ENCODE measurements at regions not wholly inside any gene's neighbourhood (a gene's known extent, or its start where the extent isn't known, plus 50 kb on each side); places are given as distances from the start of the nearest gene placed in this dataset.

GRCh38 chr10:81136261-81136660 is 598.6 kb downstream of the SH2D4B start (continued):
- TF ChIP-seq KIAA2018 (CRISPR knock-in tag; IDR thresholded peaks at IDR 0.05; ENCODE audit: borderline replicate concordance) (no peak), ZNF761 (CRISPR knock-in tag; conservative IDR thresholded peaks at IDR 0.05) (no peak), STAT5B (CRISPR knock-in tag; IDR thresholded peaks at IDR 0.05) (no peak), SKI (IDR thresholded peaks at IDR 0.05; ENCODE audit: partially characterized antibody) (no peak)

GRCh38 chr10:81145975-81146374 is 608.3 kb downstream of the SH2D4B start:
- Histone ChIP-seq H3K27ac (ENCODE audit: extremely low read length, insufficient read depth, low read length) (no peak overlapping the region), H3K4me2 (ENCODE audit: low read depth, low read length) (no peak overlapping the region), H3K9ac (ENCODE audit: insufficient read depth, low read depth, low read length) (no peak overlapping the region), H3K27me3 (ENCODE audit: control insufficient read depth in 1 of 2, insufficient read depth in 2 of 2, low read length in 2 of 2) (no peaks in the 10 kb centered on the region), H3K4me3 (replicated peaks in 1 of 3; ENCODE audit: insufficient read depth in 1 of 3, low read depth in 2 of 3, low read length in 3 of 3) (no peak overlapping the region), H3K4me1 (ENCODE audit: insufficient read depth, low read length) (no peaks in the 10 kb centered on the region), H3K36me3 (replicated peaks in 1 of 2; ENCODE audit: control insufficient read depth in 1 of 2, insufficient read depth in 2 of 2, low read length in 2 of 2) (no peaks in the 10 kb centered on the region), H4K20me1 (ENCODE audit: insufficient read depth, low read length) (no peaks in the 10 kb centered on the region), H3K9me3 (ENCODE audit: low read length) (peaks cover 6% of the 10 kb centered on the region; the same call in 1 of the 2 replicates), H3K79me2 (ENCODE audit: insufficient read depth, low read length) (no peaks in the 10 kb centered on the region), H2AFZ (ENCODE audit: low read length) (no peak overlapping the region)
- no peak for DNase-seq (ENCODE audit: low spot score)
- 29% methylated on average over 8 of the region's 8 CpGs for WGBS (ENCODE audit: low lambda C conversion rate)
- ChIA-PET CTCF (ENCODE audit: low intra/inter-chr PET ratio, low total read pairs) (no interaction called here), POLR2A (no interaction called here)
- BruUV-seq (replicated peaks), result no TSS peak
- intact Hi-C loops (cut with micrococcal nuclease; ENCODE audit: unreplicated experiment), result no loop called here
- in situ Hi-C loops (cut with HindIII; ENCODE audit: extremely low pct_ligation_motif_present, low pct_unique_long_range_greater_than_20kb), result no loop called here
- no peak for ATAC-seq
- no peak for FAIRE-seq
- TF ChIP-seq GMEB2 (CRISPR knock-in tag; IDR thresholded peaks at IDR 0.05; ENCODE audit: low read depth), result no peak
- no peak for TF ChIP-seq ZNF576 (CRISPR knock-in tag; IDR thresholded peaks at IDR 0.05)
- no peak for TF ChIP-seq EZH2 (conservative IDR thresholded peaks at IDR 0.05; ENCODE audit: low read depth, low read length)
- TF ChIP-seq GFI1 (CRISPR knock-in tag; IDR thresholded peaks at IDR 0.05; ENCODE audit: borderline replicate concordance), result no peak
- TF ChIP-seq ZNF281 (CRISPR knock-in tag; IDR thresholded peaks at IDR 0.05; ENCODE audit: borderline replicate concordance), result no peak
- TF ChIP-seq HNRNPK (IDR thresholded peaks at IDR 0.05; ENCODE audit: low read depth, low read length, poor library complexity, severe bottlenecking), result no peak
- no peak for TF ChIP-seq SMARCE1 (IDR thresholded peaks at IDR 0.05; ENCODE audit: borderline replicate concordance)

All from HepG2 (cell line).